NCI-H1436 (cell line): ENCODE measurements at regions not wholly inside any gene's neighbourhood (a gene's known extent, or its start where the extent isn't known, plus 50 kb on each side); places are given as distances from the start of the nearest gene placed in this dataset.
"Not testable (repeated sequence)": the region's sequence is repeated elsewhere in the genome, so short reads cannot be mapped to it uniquely, and the experiment has no call there.

Experiments
- DNase-seq: peaks from one replicate; lab custom pipeline; 2025; lab: John Stamatoyannopoulos, UW

GRCh38 chr7:27032839-27033238, 63.0 kb downstream of the HOXA1 start:
- DNase-seq, result peak; percentile 65

DNA sequence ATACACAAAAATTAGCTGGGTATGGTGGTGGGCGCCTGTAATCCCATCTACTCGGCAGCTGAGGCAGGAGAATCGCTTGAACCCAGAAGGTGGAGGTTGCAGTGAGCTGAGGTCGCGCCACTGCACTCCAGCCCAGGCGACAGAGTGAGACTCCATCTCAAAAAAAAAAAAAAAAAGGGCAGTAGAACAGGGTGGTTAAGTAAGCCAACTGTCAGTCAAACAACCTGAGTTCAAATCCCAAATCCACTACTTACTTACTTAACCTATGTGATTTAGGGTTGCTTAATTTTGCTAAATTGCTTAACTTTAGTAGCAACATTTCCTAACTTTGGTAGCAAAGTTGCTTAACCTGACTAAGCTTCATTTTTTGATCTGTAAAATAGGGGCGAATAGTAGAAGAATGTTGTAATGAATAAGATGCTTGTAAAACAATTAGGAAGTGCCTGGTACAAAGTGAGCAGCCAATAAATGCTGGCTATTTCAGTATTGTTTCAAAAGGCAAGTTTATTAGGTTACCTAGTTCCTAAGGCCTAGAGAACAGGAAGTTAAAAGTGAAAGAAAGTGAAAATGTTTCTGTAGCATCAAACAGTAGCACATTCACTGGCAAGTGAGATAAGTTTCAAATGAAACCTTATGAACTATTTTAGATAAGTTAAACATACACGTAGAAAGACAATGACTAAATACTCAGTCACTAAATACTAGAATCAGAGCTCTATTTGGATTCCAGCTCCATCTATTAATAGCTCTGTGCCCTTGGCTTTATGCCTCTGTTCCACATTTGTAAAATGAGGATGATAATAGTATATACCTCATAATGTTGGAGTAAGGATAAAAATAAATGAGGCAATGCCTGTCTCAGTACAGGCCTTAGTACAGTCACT, 64.3 kb downstream of the HOXA1 start:
- no peak for DNase-seq

DNA sequence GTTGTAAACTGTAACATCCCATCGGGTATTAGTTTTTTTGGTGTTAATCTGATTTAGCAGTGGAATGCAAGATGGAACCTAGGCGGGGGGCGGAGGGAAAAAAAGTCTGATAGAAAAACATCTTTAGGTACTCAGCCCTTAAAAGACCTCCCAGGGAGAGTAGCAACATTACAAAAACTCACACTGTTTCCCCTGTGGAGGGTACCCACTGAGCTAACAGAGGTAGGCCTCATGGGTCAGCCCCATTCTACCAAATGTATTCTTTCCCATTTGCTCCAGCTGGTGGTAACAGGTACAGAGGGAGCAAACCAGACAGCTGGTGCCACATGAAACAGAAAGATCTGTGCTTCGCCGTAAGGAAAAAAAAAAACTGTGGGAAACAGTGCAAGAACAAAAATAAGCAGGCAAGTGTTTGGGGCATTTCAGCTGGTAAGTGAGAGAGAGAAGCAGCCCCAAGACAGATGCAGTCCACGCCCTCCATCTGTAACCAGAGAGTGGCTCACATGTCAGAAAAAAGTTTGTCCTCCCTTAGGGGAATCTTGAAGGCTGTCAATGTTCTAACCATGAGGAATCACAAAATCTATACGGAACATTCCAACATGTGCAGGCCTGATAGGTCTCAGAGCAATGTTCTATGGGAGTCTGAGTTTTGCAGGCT, 65.3 kb downstream of the HOXA1 start:
- no peak for DNase-seq

DNA sequence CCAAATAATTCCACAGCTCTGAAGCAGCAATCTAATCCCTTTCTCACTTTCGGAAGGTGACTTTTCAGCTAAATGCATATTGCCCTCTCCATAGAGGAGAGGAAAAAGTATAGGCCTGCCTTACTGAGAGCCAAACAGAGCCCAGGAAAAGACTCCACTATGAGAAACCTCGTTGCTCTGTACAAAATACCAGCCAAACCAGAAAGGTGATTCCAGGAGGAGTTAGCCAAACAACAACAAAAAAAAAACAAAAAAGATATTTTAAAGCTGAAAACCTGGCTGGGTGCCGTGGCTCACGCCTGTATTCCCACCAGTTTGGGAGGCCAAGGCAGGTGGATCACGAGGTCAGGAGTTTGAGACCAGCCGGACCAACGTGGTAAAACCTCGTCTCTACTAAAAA, 70.5 kb downstream of the HOXA1 start:
- no peak for DNase-seq

DNA sequence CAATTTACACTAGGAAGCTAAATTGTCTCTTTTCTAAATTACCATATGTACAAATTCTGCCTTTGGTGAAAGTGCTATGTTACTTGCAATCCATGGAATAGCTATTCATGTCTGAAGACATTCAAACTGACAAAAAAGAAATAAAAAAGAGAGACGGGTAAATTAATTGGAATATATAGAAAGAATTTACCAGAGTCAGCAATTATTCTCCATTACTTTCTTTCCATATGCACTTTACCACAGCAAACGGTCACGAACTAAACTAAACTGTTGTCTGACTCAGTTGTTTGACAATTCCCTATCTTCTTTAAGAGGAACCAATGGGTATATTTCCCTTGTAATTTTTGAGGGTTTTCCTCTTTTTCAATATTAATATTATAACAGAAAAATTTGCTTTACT, 85.7 kb downstream of the HOXA1 start:
- no peak for DNase-seq

DNA sequence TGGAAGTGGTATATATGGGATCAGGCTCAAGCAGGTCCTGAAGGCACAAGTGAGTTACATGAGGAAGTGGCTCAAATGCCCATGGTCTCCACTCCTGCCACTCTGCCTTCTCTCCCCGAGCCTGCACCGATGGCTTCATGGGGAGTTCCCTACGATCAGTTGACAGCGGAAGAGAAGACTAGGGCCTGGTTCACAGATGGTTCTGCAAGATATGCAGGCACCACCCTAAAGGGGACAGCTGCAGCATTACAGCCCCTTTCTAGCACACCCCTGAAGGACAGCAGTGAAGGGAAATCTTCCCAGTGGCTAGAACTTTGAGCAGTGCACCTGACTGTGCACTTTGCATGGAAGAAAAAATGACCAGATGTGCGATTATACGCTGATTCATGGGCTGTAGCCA, 95.3 kb downstream of the HOXA1 start:
- no peak for DNase-seq

GRCh38 chr7:26998284-26998683, 97.5 kb downstream of the HOXA1 start:
- not testable (repeated sequence) for DNase-seq

- no peak for DNase-seq
Measured at GRCh38 chr7:26995666-26996065, 100.1 kb downstream of the HOXA1 start.

- no peak for DNase-seq
Measured at GRCh38 chr7:26993816-26994810, 101.7 kb downstream of the HOXA1 start.

DNA sequence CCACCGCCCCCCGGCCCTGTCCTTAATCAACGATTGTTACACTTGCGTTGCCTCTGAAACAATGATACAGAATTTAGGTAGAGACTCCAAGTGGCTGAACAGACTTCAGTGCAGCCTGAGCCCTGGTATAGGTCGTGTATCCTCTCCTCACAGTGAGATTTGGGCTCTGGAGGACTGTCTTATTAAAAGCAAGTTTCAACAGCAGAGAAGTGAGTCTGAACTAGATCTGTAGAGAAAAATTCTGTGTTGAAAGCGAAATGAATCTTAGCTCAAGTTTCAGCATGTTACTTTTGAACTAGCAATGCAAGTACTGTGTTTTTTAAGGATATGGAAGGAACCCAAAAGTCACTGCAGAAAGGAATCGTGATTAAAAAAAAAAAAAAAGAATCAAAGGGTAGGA, 103.1 kb downstream of the HOXA1 start:
- no peak for DNase-seq

DNA sequence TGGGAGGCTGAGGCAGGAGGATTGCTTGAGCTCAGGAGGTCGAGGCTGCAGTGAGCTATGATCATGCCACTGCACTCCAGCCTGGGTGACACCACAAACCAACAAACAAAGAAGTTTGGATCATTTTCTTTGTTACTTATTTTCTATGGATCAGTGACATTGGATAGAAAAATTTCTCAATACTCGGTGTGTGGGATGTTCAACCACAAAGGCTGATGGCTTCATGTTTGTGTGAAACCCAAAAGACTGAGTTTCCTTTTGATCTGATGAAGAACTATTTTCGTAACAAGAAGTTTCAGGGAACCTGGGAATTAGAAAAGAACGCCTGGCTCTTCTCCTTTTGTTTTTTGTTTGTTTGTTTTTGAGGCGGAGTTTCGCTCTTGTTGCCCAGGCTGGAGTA, 104.0 kb downstream of the HOXA1 start:
- DNase-seq, result no peak

DNA sequence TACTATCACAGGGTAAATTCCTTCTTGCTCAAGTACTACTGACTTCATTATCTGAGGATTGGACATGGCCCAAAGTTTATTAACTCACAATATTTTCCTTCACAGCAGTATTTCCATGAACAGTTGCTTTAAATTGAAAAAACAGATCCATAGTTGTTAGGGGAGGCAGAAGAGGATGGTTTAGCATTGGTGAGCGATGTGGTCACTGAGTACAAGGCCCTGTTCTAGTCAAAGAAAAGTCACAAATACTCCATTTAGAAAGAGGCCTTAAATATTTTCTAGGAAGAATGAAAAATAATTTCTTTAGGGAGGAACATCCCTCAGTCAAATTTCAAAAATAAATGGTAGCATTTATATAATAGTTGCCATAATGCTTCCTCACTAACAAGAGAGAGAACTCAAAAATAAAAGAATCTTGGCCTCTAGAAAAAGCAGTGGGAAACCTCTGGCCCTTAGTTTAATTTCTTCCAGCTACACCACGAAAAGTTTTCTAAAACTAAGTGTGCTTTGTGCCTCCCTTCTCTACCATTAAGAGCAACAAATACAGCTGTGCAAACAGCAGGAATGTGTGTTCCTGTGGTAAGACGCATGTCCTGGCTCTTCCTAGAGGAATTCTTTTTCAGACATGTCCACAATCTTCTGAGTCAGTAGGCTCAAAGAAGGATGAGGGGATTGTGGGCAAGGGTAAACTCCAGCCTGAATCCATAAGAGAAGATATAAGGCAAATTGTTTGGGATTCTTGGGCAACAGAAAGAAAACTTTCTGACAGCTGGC, 105.7 kb downstream of the HOXA1 start:
- no peak for DNase-seq

- DNase-seq, result no peak
Measured at GRCh38 chr7:26988836-26989374, 106.9 kb downstream of the HOXA1 start.

- DNase-seq, result no peak
Measured at GRCh38 chr7:26987338-26987737, 108.5 kb downstream of the HOXA1 start.

- no peak for DNase-seq
Measured at GRCh38 chr7:26978146-26978545, 113.8 kb upstream of the SKAP2 start.

- DNase-seq, result no peak
Measured at GRCh38 chr7:26976840-26977239, 112.5 kb upstream of the SKAP2 start.

- not testable (repeated sequence) for DNase-seq
Measured at GRCh38 chr7:26971924-26972323, 107.5 kb upstream of the SKAP2 start.

DNA sequence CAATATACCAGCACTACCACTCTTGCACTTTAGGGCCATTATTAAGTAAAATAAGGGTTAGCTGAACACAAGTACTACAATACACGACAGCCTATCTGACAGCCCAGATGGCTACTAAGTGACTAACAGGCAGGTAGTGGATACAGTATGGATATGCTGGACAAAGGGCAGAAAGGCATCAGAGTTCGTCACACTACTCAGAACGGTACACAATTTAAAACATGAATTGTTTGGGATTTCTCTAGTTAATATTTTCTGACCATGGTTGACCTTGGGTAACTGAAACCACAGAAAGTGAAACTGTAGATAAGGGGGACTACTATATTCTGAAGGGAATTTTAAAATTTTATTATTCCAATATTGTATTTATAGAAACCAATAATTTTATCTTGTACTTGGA, 101.3 kb upstream of the SKAP2 start:
- no peak for DNase-seq

- DNase-seq, result no peak
Measured at GRCh38 chr7:26964156-26964808, 99.9 kb upstream of the SKAP2 start.

DNA sequence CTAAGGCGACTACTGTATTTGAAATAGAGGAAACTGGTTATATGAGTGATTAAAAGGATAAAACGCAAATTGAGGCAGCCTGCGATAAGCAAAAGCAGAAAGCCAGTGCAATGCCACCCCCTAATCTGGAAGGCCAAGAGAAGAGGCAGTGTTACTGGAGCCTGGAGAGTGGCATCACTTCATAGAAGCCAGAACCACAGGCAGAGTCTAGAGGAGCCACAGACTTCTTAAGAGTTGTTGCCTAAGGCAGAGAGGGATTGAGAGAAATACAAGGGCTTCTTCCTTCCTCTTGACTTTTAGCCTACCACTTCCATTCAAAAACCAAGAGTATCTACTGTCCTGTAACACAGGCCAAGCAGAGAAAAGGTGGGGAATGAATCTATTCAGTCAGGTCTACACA, 94.9 kb upstream of the SKAP2 start:
- no peak for DNase-seq

DNA sequence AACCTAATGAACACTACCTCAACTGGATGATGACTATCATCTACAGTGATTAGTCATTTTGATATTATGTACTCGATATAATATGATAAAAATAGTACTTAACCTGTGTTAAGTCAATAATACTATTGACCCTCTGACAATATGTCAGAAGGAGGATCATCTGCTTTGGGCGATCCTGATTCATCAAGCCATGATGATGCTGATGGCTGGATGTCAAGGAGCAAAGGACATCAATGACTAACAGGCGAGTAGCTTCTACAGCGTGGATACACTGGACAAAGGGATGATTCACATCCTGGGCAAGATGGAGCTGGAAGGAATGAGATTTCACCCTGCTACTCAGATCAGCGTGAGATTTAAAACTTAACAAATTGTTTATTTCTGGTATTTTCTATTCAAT, 94.4 kb upstream of the SKAP2 start:
- DNase-seq, result no peak
